ENCODE measurements at regions not wholly inside any gene's neighbourhood (a gene's known extent, or its start where the extent isn't known, plus 50 kb on each side); places are given as distances from the start of the nearest gene placed in this dataset.

DNA sequence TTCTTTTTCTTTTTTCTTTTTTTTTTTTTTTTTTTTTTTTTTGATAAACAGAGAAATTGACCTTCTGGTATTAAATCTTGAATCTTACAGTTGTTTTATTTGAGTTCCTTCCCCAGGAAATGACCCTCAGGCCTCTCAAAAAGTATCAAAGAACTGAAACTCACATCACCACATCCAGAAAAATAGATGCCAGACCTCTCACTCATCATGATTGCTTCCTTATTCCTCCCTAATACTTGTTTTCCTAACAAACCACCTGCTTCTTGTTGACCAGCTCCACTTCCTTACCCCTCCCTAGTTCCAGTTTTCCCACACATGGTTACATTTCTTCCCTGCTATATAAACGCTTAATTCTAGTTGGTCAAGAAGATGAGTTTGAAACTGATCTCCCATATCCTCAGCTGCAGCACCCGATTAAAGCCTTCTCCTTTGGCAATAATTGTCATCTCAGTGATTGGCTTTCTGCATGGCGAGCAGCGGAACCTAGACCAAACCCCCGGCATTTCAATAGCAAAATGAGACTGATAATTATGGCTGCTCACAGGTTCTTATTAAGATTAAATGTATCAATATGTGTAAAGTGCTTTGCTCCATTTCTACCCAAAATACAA, 681.1 kb upstream of the AUTS2 start:
- no peak for DNase-seq (ENCODE audit: low spot score)

DNA sequence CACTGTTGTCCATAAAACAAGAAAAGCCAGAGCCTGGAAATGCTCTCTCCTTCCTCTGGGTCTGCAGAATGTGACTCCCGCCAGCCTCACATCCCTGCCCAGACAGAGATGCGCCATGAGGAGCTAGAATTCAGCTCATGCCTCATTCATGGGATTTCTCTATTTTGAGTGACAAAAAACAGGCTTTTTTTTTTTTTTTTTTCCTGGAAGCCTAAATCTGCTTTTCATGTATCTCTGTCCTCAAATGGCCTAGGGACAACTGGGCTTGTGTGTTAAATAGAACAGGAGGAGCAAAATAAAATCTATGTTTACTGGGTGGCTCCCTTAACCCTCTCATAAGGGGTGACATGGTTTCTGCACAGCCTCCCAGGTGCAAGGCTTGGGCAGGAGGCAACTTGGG, 679.7 kb upstream of the AUTS2 start:
- no peak for DNase-seq (ENCODE audit: low spot score)

DNA sequence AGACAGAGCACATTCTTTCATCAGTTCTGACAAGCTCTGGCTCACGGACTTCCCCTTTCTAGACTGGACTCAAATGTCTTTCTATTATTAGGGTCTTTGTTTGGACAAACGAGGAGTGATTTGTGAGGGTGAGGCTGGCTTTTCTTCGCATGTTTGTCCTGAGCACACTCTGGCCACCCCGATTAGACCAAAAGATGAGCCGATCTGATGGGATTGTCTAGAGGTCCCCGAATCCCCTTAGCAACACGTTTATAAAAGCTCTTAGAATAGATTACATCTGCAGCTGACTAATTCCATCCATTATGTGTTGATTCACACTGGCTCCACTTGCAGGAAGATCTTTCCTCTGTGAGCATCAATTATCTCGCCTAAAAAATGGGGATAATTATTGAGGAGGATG, 675.4 kb upstream of the AUTS2 start:
- no peak for DNase-seq (ENCODE audit: low spot score)

GRCh38 chr7:68925241-68925640, 673.0 kb upstream of the AUTS2 start:
- no peak for DNase-seq (ENCODE audit: low spot score)

DNA sequence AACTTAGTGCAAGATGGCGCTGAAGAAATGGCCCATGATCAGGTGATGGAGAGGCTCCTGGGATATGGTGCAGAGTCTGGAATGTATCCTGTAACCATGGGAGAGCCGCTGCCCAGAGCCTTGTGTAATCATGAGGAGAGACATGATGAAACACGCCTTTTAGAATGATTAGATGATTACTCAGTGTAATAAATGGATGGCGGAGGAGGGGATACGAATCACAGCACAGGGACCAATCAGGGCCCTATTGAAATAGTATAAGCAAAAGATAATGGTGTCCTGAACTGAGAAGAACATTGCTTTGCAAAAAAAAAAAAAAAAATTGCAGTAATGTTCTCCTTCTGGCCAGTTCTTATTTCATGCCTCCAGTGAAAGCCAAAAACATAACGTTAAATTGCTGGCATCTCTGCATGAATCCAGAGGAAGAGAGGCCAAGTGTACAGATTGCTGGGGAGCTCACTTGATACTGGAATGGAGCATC, 668.5 kb upstream of the AUTS2 start:
- peak; percentile 82 for DNase-seq (ENCODE audit: low spot score)

DNA sequence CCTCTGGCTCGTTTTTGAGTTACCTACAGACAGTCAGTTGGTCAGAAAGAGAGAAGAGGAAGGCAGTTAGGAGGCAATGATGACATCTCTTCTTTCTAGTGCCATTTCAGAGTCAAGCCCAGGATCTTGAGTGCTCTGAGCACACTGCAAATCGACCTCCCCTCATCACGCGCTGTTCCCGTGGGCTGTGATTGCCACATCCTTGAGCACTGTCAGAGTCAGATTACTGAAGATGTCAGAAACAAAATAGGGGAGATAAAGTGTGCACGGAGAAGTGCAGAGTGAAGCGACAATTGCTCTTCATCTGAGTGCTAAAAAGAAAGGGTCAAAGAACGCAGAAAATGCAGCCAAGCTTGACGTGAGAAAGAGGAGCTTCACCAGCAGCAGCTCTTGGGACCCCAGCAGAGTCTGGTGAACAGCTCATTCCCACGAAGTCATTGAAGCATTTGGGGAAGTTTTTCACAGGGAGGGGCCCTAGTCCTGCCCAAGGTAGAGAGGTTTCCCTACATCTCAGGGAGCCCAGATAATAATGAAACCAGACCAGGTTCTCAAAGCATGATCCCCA, 661.7 kb upstream of the AUTS2 start:
- no peak for DNase-seq (ENCODE audit: low spot score)

DNA sequence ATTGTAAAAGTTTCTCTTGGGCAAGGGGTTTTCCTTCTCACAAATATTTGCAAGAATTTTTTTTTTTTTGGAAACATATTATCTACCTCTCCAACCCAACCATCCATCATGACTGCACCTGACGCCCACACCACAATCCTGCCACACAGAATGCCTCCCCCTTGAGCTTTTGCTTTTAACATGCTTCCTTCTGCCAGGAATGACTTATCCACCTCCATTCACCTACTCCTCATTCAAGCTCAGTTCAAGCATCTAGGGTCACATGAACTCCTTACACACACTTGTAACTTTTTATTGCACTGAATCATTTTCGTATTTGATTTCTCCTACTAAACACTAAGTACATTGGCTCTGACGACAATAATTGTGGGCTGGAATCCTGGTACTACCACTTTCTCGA, 660.1 kb upstream of the AUTS2 start:
- no peak for DNase-seq (ENCODE audit: low spot score)

DNA sequence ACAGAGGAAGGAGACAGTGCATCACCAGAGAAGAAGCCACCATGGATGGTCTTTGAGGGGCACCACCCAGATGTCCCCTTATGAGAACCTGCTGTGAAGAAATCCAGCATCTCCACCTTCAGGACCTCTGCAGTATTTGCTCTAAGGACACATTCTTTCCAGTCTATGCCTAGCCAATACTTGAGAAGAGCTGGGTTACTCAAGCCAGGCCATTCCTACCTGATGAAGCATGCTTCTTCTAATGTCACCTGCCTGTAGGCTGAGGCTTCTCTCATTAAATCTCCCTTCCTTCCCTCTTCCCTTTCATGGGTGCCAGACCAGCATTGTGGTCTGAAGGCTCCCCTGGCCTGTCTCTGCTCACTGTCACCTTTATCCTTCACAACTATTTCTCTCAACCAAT, 654.5 kb upstream of the AUTS2 start:
- DNase-seq (ENCODE audit: low spot score) = no peak

DNA sequence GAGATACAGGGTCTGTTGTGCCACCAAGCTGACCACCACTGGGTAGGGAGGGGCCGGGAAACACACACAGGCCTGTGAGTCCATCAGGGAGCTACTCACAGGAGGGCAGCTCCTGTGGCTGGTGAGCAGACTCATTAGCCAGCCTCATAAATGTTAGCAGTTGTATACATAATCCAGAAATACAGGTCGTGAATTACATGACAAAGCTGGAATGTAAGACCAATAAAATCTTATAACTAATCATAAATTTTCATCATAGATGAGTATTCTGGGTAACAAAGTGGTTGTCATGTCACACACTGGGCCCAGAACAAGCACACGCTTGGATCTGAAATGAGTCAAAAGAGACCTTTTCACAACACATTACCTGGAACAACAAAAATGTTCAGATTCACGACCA, 642.6 kb upstream of the AUTS2 start:
- DNase-seq (ENCODE audit: low spot score) = no peak

DNA sequence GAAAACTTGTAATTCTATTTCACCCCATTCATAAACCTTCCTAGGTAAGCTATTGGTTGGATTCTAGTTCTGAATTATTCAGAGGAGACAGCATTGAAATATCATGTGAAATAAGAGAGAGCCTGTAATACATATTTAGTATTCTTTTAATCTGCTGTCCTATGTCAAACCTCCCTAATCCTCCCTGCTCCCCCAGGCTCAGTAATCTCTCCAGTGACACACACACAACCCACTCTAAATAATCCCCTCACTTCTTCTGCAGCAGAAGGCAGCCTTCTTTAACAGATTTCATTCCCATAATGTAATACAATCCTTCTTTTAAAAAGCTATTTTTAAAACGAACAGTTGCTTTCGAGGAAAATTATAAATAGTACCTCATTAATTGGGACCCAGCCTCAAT, 639.7 kb upstream of the AUTS2 start:
- DNase-seq (ENCODE audit: low spot score) = no peak

DNA sequence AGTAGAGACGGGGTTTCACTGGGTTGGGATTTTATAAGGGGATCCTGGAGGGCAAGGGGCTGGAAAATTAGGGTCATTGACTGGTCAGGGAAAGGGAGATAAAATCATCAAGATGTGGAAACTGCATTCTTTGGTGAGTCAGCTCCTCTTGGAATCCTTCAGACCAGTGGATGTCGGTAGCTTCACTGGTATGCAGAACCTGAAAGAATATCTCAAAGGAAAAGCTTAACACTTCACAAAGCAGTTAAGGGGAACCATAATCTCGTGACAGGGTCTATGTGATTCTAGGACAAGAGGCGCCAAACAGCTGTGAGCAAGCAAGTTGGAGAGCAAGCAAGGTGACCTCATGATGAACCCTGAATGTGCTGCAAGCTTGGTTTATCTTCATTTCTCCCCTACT, 634.7 kb upstream of the AUTS2 start:
- DNase-seq (ENCODE audit: low spot score) = peak; percentile 84

DNA sequence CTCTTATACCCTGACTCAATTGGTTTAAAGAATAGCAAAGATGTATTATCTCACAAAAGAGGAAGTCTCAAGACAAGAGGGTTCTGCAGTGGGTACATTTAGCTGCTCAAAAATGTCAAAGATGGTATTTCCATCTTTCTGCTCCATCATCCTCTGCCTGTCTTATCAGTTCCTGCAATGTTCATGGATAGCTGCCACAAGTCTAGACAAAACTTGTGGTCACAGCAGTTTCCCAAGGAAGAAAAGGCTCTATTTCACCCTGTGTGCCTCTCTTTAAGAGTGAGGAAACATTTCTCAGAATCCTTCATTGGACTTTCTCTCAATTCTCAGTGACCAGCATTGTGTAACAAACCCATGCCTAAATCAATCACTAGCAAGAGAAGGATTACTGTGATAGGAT, 634.2 kb upstream of the AUTS2 start:
- DNase-seq (ENCODE audit: low spot score) = peak; percentile 41

DNA sequence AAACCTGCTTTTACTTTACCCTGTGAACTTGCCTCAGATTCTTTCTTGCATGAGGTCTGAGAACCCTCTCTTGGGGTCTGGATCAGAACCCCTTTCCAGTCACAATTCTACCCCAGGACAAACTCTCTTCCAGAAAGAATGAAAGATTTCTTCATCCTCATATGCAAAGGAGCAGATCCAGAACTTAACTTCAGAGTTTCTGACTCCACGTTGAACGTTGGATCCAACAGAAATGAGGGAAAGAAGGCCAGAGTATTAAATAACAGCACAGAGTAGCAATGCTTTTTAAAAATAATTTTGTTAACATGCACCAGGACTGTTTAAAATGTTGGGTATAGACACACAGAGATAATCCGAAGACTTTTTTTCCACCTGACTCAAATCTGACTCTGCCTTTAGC, 632.9 kb upstream of the AUTS2 start:
- DNase-seq (ENCODE audit: low spot score) = no peak

DNA sequence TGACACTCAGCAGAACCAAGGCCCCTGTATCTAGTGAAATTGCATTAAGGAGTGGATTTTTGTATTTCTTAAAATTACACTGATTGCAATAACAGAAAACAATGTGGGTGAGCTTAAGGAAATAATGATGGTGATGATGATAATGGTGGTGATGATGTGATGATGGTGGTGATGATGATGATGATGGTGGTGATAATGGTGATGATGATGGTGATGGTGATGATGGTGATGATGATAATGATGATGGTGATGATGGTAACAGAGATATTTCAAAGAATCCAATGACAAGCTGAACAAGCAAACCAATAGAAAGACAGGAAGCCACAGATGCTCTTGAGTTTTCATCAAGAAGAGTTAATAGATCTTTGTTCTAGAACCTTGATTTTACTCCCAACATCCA, 630.7 kb upstream of the AUTS2 start:
- DNase-seq (ENCODE audit: low spot score) = no peak

- no peak for DNase-seq (ENCODE audit: low spot score)
Measured at GRCh38 chr7:68969571-68969970, 628.7 kb upstream of the AUTS2 start.

DNA sequence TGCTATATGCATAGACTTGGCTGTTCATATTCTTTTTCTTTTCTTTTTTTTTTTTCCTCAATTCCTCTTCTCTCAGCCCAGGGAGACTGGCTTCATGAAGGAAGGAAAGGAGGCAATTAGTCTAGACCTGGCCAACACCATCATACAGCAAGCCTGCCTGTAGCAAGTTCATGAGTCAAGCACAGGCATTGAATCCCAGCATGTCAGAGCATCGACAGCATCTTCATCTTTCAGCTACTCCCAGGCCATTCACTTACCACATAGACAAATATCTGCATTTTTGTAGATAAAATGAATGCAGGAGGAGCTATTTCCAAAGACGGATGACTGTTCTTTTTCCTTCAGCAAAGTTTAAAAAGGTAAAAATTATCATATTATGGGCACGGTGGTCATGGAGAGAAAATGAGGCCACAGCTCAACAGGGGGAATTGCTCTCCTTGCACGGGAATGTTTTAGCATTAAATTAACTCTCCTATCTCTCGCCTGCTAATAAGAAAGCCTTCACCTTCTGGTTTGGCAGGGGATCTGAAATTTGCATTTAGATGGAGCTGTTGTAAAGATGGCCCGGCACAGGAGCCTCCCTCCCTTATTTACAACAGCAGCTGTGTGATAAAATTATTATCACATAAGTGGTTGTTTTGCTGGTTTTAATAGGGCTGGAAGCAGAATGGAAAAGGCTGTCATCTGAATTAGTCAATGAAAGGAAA, 626.5 kb upstream of the AUTS2 start:
- DNase-seq (ENCODE audit: low spot score) = no peak

DNA sequence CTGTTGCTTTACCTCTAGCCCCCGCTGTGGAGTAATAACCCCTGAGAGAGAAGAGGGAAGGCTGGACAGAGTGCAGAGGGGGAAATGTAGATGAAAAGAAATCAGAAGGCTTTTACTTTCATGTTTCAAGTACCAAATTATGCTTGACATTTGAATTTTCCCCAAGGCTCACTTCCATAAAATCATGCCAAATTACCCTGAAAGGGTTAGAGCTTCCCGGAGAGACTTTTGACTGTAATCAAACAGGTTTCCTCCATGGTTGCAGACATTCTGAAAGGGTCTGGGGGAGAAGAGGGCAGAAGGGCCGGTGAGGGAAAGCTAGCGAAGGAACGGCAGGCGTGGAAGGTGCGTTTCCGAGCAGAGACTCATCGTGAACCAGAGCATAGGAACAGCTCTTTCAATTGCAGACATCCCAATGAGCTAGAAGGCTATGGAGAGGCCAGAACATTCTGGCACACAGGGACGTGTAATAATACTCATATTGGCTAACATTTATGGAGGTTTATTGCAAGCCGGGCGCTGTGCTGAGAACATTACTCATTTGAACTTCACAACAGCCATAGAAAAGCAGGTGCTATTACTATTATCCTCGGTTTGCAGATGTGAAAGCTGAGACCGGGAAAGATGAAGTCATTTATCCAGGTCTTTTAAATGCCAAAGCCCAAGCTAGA, 620.8 kb upstream of the AUTS2 start:
- DNase-seq (ENCODE audit: low spot score) = no peak

DNA sequence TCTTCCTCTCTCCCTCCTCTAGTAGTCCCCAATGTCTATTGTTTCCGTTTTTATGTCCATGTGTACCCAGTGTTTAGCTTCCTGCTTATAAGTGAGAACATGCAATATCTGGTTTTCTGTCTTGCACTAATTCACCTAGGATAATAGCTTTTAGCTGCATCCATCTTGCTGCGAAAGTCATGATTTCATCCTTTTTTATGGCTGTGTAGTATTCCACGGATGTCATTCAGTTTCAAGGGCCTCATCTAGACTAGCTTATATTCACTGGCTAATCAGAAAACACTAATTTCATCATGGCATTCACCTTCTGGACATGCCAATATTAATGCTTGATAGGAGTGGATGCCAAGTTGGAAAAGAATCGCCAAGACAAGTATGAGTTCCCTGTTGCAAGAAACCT, 619.6 kb upstream of the AUTS2 start:
- no peak for DNase-seq (ENCODE audit: low spot score)

- DNase-seq (ENCODE audit: low spot score) = peak; percentile 34
Measured at GRCh38 chr7:68980011-68980410, 618.3 kb upstream of the AUTS2 start.

GRCh38 chr7:68980432-68980831, 617.8 kb upstream of the AUTS2 start:
- peak; percentile 42 for DNase-seq (ENCODE audit: low spot score)

DNA sequence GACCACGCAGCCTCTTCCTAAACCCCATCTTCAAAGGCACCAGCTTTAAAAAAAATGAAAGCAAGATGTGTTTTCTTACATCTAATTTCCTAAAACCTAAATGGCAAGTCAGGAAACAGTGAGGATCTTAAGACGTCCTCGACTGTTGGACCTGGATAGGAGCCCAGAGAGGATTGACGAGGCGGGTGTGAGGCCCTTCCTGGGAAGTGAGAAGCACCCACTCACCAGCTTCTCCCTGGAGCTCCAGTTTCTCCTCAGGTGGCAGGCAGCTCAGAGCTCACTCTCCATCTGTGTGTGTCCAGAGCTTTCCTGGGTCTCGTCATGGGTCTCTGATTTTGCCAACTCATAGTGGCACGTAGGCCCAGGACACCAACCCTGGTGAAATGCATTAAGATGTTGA, 614.0 kb upstream of the AUTS2 start:
- DNase-seq (ENCODE audit: low spot score) = no peak

GRCh38 chr7:68994841-68995240, 603.4 kb upstream of the AUTS2 start:
- no peak for DNase-seq (ENCODE audit: low spot score)

GRCh38 chr7:68998136-68998535, 600.1 kb upstream of the AUTS2 start:
- no peak for DNase-seq (ENCODE audit: low spot score)
